NCI-H774 (cell line): ENCODE measurements at regions not wholly inside any gene's neighbourhood (a gene's known extent, or its start where the extent isn't known, plus 50 kb on each side); places are given as distances from the start of the nearest gene placed in this dataset.
"Not testable (repeated sequence)": the region's sequence is repeated elsewhere in the genome, so short reads cannot be mapped to it uniquely, and the experiment has no call there.

Experiments
- DNase-seq: peaks from one replicate; lab custom pipeline; 2025; lab: John Stamatoyannopoulos, UW

DNA sequence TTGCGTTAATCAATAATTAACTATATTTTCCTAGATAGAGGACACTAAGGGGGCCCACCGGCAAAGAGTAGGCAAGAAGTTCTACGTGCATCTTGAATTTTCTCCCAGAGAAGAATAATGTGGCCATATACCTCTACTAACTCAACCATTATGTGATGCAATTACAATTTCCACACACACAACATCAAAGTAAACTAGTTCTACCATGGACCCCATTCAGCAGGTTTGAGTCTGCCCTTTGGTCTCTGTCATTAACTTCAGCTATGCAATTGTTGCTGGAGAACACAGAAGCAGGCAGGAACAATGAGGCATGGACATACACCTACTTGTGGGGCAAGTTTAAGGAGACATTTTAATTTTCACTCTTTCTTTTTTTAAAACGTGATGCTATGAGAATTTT lies 705.9 kb downstream of the PDCD6IP start:
- no peak for DNase-seq

DNA sequence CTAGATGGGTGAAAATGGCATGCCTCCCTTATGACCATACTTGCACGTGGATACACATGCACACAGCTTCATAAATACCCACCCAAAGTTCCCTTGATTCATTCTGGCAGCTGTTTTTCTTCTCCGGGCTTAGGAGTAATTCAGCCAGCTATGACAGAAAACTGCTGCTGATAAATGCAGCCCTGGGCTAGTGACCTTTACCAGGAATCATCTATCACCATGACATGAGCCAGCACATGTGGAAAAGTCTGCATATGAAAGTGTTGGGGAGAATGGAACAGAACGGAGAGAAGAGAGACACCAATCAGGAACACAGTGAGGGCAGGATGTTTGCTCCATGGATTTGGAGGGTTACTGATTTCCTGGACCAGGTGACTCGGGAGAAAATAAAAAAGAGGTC lies 706.3 kb downstream of the PDCD6IP start:
- no peak for DNase-seq

DNA sequence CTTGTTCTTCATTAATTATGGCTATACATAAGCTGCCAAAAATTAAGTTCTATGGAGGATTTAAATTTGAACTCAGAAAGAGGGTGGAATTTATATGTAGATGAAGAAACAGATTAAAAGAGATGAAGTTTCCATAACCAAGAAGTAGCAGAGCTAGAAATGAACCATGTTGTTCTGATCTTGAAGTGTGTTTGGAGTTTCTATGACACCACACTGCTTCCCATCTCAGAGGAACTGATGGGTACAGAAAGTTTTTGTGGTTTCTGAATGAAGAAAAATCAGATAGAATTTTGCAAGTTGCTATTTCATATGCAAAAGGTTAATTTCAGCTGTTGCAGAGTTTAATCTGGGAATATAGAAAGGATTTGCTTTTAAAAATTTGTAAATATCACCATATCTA lies 710.3 kb downstream of the PDCD6IP start:
- no peak for DNase-seq

DNA sequence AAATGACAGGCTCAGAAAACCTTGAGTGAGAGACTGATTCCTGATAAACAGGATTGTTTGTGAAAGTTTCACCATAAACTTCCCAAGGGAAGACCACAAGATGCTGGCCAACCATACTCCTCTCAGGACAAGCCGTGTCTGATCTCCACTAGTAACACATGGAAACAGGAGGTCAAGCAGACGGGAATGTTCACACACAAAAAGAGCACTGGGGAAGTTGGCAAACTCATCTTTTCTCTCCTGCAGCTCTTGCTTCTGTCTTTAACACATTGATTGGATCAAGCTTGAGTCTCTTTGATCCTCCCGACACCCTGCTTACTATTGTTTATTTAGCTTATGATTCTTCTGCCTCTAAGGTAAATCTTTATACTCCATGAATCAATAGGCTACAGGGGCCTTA lies 713.5 kb downstream of the PDCD6IP start:
- DNase-seq = no peak

DNA sequence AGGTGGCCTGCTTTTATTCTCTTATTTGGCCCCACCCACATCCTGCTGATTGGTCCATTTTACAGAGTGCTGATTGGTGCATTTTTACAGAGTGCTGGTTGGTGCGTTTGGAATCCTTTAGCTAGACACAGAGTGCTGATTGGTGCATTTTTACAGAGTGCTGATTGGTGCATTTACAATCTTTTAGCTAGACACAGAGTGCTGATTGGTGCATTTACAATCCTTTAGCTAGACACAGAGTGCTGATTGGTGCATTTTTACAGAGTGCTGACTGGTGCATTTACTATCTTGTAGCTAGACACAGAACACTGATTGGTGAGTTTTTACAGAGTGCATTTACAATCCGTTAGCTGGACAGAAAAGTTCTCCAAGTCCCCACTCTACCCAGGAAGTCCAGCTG lies 720.6 kb downstream of the PDCD6IP start:
- not testable (repeated sequence) for DNase-seq

DNA sequence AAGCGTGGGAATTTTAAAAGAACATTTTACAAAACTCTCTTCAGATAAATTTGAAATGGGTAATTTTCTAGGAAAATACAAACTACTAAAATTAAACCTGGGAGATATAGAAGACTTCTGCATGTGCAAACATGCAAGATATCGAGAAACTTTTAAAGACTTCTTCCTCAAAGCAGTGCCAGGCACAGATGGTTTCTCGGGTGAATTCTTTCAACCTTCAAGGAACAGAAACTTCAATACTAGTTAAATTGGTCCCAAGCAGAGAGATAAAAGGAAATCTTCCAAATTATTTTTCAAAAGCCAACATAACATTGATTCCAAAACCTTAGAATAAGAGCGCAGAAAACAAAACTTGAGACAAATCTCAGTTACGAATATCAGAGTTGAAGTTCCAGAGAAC lies 732.7 kb downstream of the PDCD6IP start:
- DNase-seq = no peak

DNA sequence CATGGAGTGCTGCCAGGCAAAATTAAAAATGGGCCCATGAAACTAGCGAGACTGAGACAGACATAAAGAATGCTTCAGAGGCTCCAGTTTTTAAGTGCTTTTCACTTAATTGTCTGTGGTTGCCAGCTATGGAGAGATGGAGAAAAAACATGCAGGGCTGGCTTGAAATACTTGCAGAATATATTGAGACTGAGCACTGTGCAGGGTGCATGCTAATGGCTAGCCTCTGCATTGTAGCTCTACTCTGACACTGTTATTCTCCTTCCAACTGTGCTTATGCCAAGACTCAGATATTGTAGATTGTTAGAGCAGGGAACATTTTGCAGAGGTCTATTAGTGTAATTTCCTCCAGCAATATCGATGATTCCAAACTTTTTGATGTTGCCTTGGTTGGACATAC lies 735.0 kb downstream of the PDCD6IP start:
- no peak for DNase-seq

DNA sequence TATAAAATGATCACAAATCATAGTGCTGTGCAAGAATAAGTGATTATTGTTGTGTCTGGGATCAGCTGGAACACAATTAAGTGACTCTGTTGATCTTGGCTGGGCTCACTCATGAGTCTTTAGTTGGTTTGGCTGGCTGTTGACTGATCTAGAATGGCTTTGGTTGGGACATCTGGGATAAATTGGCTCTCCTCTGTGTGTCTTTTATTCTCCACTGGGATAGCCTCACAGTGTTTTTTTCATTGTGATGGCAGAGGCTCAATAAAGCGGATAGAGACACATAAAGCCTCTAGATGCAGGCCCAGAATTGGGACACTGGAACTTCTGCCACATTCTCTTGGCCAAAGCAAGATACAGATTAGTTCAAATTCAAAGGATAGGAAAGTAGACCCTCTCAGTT lies 735.6 kb downstream of the PDCD6IP start:
- no peak for DNase-seq

DNA sequence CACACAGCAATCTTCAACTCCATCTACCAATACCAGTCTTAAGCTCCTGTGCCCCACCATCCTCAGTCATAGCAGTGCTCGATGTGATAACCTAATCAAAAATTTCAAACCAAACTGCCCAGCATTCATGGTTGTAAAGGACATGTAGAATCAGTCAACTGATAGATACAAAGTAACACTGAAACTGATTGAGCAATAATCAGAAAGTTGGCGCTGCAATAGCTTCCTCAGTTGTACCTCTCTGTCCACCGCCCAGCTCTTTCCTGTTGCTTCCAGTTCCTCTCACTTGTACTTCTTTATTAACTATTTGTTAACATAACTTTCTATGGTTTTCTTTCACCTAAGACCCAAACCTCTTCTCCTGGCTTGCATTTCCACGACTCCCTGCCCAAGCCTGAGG lies 745.7 kb downstream of the PDCD6IP start:
- no peak for DNase-seq

DNA sequence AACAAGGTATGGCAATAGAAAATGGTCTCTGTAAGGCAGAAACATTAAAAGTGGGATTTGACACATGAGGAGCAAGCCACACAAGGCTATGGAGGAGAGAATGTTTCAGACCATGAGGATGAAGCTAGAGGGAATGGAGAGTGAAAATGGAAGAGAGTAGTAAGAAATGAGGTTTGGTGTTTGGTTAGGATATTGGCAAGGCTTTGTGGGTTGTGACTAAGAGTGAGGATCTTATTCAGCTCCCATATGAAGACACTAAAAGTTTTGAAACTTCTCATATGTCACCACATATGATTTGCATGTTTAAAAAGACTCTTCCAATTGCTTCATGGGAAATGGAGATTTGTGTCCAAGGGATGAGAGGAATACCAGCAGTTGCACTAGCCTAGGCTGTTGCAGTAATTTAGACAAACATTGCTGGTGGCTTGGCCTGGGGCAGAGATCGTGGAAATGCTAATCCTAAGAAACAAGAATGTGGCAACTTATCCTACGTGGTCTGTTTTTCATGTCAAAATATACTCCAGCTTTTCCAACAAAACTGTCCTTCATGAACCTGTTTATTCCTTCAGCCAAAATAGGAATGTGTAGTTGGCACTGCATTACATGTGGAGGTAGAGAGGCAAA lies 749.0 kb downstream of the PDCD6IP start:
- DNase-seq = no peak

DNA sequence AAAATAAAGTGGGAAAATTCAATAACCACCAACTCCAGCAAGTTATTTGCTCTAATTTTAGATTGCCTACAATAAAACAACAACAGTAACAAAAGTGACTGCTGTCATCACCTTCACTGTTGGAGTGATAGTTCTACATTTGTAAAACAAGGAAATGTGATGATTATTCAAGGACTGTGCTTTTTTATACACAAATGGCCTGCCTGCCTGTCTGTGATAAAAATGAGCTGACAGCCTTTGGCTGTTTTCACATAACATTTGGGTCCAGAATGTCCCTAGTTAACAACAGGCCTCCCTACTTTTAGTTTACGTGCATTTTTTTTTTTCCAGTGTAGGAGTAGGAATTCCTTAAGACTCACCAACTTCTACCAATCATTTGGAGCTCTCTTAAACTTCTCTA lies 768.8 kb downstream of the PDCD6IP start:
- DNase-seq = no peak

DNA sequence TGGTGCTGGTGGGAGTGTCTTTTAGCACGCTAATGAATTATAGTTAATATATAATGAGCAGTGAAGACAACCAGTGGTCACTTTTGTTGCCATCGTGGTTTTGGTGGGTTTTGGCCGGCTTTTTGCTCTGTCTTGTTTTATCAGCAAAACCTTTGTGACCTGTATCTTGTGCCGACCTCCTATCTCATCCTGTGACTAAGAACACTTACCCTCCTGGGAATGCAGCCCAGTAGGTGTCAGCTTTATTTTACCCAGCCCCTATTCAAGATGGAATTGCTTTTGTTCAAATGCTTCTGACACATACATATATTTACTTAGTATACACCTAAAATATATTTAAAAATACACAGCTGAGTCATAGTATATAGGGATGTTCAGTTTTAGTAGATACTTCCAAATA lies 770.3 kb downstream of the PDCD6IP start:
- DNase-seq = no peak

DNA sequence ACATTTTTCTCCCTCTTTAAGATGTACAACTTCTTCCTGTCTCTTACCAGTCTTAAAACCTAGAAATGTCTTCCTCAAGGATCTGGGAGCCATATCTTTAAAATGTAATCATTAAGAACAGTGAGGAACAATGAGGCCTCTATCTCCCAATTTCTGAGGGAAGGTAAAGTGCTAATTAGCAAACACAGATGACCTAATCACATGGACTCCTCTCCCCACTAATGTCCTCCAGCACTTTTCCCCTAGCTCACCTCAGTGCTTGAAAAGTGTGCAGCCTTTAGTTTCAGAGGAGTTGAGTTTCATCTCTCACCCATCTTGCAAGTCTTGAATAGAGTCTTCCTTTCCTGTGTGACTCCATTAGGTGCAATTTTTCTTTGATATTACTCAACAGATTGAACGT lies 771.0 kb downstream of the PDCD6IP start:
- DNase-seq = no peak

DNA sequence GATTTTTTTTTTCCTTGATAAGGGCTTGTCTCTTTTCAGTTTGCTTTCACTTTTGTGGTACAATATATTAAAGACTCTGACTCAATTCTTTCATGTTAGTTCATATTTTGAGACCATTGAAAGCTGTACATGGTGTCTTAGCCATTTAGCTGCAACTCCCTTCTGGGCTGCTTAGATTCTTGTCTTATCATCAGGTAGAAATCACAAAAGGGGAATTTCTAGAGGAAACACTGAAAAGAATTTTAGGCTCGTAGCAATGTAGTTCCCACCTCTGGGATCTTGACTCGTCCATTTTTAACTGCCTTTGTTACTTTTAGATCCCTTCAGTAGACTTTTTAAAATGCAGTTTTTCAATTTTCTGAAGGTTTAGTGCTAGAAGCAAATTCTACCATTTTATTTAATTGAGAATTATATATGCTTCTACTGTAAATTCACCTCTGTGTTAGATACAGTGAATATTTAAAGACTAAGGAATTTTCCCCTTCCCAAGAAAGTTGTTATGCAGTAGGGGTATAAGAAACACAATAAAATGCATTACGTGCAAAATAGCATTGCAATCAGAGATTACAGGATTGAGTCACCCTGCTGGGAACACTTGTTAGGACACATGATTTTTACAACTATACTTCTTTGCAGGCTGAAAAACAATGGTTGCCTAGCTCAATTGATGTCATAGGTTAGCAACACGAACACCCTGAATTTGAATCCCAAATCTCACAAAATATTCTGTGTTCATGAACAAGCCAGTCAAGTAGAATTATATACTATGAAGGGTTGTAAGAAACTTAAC lies 772.7 kb downstream of the PDCD6IP start:
- DNase-seq = no peak

DNA sequence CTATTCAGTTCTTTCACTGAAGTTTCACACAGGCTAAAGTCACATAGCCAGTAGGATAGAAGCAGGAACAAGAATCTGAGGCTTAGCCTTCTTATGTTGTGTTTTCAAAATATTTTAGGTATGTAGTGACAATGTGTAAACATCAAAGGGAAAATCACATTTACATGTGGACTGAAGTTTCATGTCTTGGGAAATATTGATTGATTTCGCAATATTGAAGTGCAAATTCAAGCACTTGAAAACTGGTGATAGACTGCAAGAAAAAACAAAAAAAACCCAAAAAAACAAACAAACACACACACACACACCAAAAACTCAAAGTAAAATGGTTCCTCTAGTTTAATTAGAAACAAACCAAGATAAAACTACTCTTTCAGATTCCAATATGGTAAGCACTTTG lies 773.3 kb downstream of the PDCD6IP start:
- DNase-seq = no peak

DNA sequence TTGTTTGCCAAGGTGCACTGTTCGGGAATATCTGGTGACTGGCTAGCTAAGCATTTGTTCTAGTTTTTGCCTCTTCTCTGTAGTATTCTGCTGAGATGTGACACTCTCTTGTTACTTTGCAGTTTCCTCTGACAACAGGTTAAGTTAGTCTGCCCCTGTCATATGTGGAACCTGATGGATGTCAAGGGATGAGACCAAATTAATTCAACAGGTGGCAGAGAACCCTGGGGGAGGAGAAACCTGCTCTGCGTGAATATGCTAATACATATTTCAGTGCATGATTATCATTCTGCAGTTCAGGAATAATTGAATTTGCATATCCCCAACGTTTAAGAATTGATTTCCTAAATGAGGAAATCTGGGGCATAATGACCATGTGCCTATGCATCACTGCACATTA lies 777.3 kb downstream of the PDCD6IP start:
- no peak for DNase-seq

DNA sequence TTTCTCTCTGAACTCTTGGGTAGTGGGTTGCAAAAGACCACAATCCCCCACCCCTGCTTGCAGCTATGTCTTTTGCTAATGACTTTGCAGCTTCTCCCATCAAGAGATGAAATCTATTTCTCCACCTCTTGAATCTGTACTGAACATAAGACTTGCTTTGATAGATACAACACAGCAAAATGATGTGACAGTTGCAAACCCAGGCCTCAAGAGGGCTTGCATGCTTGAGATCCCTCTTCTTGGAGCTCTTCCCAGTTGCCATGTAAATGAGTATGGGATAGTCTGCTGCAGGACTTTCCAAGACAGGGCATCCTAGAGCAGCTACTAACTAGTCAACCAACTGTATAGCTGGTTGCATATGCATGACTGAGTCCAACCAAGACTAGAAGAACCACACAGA lies 783.6 kb downstream of the PDCD6IP start:
- DNase-seq = no peak

DNA sequence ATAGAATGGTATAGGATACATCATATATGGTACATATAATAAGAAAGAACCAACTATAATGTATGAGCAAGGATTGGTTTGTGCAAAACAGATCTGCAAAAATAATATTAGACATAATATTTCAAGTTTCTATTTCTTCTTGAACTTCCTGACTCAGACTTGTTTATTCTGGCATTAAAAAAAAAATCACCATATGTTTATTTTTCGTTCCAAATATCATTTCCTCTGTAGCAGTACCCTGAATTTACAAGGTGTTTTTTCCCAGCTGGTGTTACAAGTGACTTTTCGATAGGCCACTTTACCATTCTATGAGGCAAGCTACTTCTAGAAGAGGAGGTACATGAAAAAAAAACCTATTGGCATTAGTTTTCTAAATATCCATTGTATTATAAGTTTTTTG lies 785.0 kb downstream of the PDCD6IP start:
- no peak for DNase-seq

DNA sequence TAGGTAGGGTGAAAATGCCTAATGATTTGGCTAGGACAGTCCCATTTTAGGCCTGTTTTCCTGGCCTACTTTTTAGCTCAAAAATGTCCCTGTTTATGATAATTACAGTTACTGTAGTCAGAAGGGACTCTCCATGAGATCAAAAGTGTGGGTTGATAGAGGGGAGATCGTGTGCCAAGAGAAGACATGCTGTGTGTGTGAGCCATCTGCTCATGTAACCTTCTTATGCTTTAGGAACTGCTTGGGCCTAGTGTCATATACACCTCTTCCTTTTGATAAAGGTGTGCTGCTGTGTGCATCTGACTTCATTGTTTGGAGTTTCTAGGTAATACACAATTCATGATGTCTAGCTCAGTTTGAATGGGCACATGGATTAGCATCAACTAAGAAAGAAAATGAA lies 786.5 kb downstream of the PDCD6IP start:
- no peak for DNase-seq

DNA sequence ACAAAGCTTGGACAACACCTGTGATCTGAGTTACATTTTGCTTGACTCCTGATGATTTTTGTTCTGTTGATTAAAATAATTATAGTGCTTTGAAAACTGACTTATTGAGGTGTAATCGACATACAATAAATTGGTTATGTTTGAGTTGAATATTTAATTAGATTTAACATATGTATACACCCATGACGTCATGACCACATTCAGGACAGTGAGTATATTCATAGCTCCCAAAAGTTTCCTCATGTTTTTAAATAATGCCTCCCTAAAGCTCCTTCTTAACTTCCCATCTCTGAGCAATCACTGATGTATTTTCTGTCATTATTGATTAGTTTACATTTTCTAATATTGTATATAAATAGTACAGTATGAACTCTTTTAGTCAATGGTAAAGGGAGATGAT lies 801.2 kb downstream of the PDCD6IP start:
- no peak for DNase-seq

DNA sequence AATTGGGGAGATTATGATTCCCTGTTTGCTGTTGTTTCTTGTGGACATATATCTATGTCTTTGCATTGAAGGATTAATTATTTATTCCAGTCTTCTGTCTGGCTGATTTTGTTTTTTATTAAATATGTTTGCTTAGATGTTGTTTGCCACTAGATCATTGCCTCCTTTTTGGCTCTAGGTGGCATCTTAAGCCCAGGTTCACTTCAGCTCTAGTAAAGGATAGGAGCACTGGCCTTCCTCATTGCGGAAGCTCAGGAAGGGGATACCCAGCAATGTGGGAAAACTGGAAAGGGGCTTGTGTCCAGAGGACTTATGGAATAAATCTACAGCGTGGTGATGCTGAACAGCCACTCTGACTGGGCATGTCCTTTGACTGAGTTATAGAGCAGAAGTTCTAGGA lies 821.6 kb downstream of the PDCD6IP start:
- DNase-seq = no peak

DNA sequence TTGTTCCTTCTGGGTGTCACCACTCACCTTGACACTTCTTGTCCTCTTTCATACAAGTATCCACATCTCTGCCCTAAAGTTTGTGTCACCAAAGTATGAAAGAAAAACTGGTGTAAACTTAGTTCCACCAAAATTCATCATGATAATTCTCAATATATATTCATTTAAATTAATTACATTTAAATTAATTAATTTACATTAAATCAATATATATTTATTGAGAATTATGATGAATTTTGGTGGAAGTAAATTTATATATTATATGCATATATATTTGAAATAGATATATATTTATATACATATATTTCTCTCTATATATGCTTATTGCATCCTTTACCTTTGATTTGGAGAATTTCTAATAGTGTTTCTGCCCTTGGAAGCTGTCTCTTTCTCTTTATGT lies 828.3 kb downstream of the PDCD6IP start:
- DNase-seq = no peak

DNA sequence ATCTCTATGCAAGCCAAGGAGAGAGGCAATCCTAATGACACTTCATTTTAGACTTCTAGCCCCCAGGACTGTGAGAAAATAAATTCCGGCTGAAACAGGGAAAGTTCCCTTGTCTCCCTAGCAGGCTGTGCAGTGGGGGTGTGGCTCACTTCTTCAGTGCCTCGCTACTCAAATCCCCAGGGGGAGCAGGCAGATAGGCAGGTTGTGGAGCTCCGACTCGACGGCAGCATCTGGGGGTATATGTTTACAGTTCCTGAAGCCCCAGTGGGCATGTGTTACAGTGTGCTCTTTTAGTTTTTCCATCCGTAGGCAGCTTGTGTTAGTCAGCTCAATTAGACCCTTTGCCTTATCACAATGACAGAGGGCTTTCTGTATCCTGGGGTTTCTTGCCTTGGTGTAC lies 836.5 kb downstream of the PDCD6IP start:
- no peak for DNase-seq

DNA sequence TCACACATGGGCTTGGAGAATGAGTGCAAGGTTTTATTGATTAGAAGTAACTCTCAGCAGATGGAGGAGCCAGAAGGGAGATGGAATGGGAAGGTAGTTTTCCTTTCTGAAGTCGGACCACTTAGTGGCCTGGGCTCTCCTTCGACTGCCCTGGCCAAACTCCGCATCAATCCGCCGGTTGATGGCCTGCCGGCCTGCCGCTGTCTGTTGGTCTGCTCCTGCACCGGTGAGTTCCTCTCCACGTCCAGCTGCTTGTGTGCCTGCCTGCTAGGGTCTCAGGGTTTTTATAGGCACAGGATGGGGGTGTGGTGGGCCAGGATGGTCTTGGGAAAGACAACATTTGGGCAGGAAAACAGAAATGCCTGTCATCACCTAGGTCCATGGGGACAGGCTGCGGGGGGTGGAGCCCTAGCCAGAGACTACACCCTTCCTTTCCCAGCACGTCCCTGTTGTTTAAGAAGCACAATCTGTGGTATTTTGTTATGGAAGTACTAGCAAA lies 837.0 kb downstream of the PDCD6IP start:
- DNase-seq = no peak
